GM21447 (cell line): ENCODE measurements at regions not wholly inside any gene's neighbourhood (a gene's known extent, or its start where the extent isn't known, plus 50 kb on each side); places are given as distances from the start of the nearest gene placed in this dataset.
"Not testable (repeated sequence)": the region's sequence is repeated elsewhere in the genome, so short reads cannot be mapped to it uniquely, and the experiment has no call there.

ENCODE experiments used
- ATAC-seq: cut with Tn5 transposase; IDR thresholded peaks from one replicate; pipeline ENCODE4 v1.9.1; 2021; ENCODE audit not compliant: unreplicated experiment

- no peak for ATAC-seq
Observed at GRCh38 chr6:130708338-130708737, 118.9 kb upstream of the SMLR1 start.

- not testable (repeated sequence) for ATAC-seq
Observed at GRCh38 chr6:130711641-130712040, 115.6 kb upstream of the SMLR1 start.

- ATAC-seq: no peak
Observed at GRCh38 chr6:130713144-130713543, 114.1 kb upstream of the SMLR1 start.

- ATAC-seq: no peak
Observed at GRCh38 chr6:130715058-130715457, 112.1 kb upstream of the SMLR1 start.

- ATAC-seq: no peak
Observed at GRCh38 chr6:130716466-130716865, 110.7 kb upstream of the SMLR1 start.

GRCh38 chr6:130717657-130718056, 109.5 kb upstream of the SMLR1 start:
- ATAC-seq: no peak

GRCh38 chr6:130720076-130720715, 107.0 kb upstream of the SMLR1 start:
- no peak for ATAC-seq

- no peak for ATAC-seq
Observed at GRCh38 chr6:130724089-130724488, 103.1 kb upstream of the SMLR1 start.

GRCh38 chr6:130725551-130725950, 101.7 kb upstream of the SMLR1 start:
- ATAC-seq: no peak

- not testable (repeated sequence) for ATAC-seq
Observed at GRCh38 chr6:130728064-130728463, 99.1 kb upstream of the SMLR1 start.

- ATAC-seq: no peak
Observed at GRCh38 chr6:130730600-130730999, 96.6 kb upstream of the SMLR1 start.

GRCh38 chr6:130734161-130734560, 93.0 kb upstream of the SMLR1 start:
- no peak for ATAC-seq

- no peak for ATAC-seq
Observed at GRCh38 chr6:130740308-130740707, 86.9 kb upstream of the SMLR1 start.

GRCh38 chr6:130742131-130742681, 85.0 kb upstream of the SMLR1 start:
- no peak for ATAC-seq

GRCh38 chr6:130743175-130743574, 84.0 kb upstream of the SMLR1 start:
- ATAC-seq: no peak

- no peak for ATAC-seq
Observed at GRCh38 chr6:130744576-130745366, 82.4 kb upstream of the SMLR1 start.

GRCh38 chr6:130748041-130748440, 79.2 kb upstream of the SMLR1 start:
- ATAC-seq: no peak

- no peak for ATAC-seq
Observed at GRCh38 chr6:130749402-130749801, 77.8 kb upstream of the SMLR1 start.

GRCh38 chr6:130752267-130752666, 74.9 kb upstream of the SMLR1 start:
- ATAC-seq: no peak

- ATAC-seq: no peak
Observed at GRCh38 chr6:130754786-130755367, 72.3 kb upstream of the SMLR1 start.

GRCh38 chr6:130755368-130756034, 71.7 kb upstream of the SMLR1 start:
- no peak for ATAC-seq
